Mesenchymal stem cell (in vitro differentiated cells and primary cell): ENCODE measurements at regions not wholly inside any gene's neighbourhood (a gene's known extent, or its start where the extent isn't known, plus 50 kb on each side); places are given as distances from the start of the nearest gene placed in this dataset.

ENCODE experiments used
- DNase-seq: peaks from one replicate; pipeline ENCODE4 v3.0.0-alpha.2; 2013
- H2AFZ ChIP-seq: one replicate; pipeline ENCODE4 v1.6.1; 2013; ENCODE audit warnings: low read depth, mild to moderate bottlenecking, control low read depth, inconsistent platforms, low read length, moderate library complexity
- H2AK5ac ChIP-seq: 2 replicates; pipeline ENCODE4 v1.6.1; 2013; ENCODE audit warnings: low read length, moderate library complexity, mild to moderate bottlenecking, inconsistent platforms; ENCODE audit not compliant: severe bottlenecking
- H2BK120ac ChIP-seq: one replicate; pipeline ENCODE4 v1.6.1; 2013; ENCODE audit warnings: low read depth, mild to moderate bottlenecking, inconsistent platforms, low read length, moderate library complexity
- H2BK12ac ChIP-seq, 2 experiments: one replicate each; pipeline ENCODE4 v1.6.1; 2013; ENCODE audit warnings: inconsistent platforms in 2 of 2, low read length in 2 of 2, mild to moderate bottlenecking in 2 of 2, moderate library complexity in 2 of 2, control low read depth in 1 of 2
- H2BK15ac ChIP-seq: one replicate; pipeline ENCODE4 v1.6.1; 2013; ENCODE audit warnings: mild to moderate bottlenecking, low read depth, inconsistent platforms; ENCODE audit not compliant: poor library complexity, severe bottlenecking
- H2BK5ac ChIP-seq: 2 replicates; pipeline ENCODE4 v1.6.1; 2013; ENCODE audit warnings: low read depth, mild to moderate bottlenecking, low read length, control low read depth, inconsistent platforms; ENCODE audit not compliant: poor library complexity, severe bottlenecking
- H3K14ac ChIP-seq, 2 experiments: one replicate each; pipeline ENCODE4 v1.6.1; 2013; ENCODE audit warnings: inconsistent platforms in 2 of 2, low read length in 2 of 2, control low read depth in 1 of 2, mild to moderate bottlenecking in 1 of 2, moderate library complexity in 1 of 2
- H3K18ac ChIP-seq, 2 experiments: one replicate each; pipeline ENCODE4 v1.6.1; 2013; ENCODE audit warnings: inconsistent platforms in 2 of 2, low read length in 2 of 2, control low read depth in 1 of 2, low read depth in 1 of 2, mild to moderate bottlenecking in 1 of 2
- H3K23ac ChIP-seq, 2 experiments: one replicate each; pipeline ENCODE4 v1.6.1; 2013; ENCODE audit warnings: inconsistent platforms in 2 of 2, low read length in 2 of 2, mild to moderate bottlenecking in 2 of 2, moderate library complexity in 2 of 2, control low read depth in 1 of 2
- H3K27ac ChIP-seq: 2 replicates; pipeline ENCODE4 v1.5.1; 2013; ENCODE audit warnings: mild to moderate bottlenecking, moderate library complexity, low read length, control low read depth, inconsistent platforms; ENCODE audit not compliant: poor library complexity, severe bottlenecking
- H3K27me3 ChIP-seq, 2 experiments: 2 replicates each; pipeline versions ENCODE4 v1.6.1 to v1.7.0; 2013; ENCODE audit warnings: low read length in 2 of 2, mild to moderate bottlenecking in 2 of 2, moderate library complexity in 2 of 2, control low read depth in 1 of 2, inconsistent platforms in 1 of 2; ENCODE audit not compliant: control insufficient read depth in 1 of 2, insufficient read depth in 1 of 2
- H3K36me3 ChIP-seq, 2 experiments: 2 replicates each; pipeline versions ENCODE4 v1.6.1 to v1.7.0; 2013; ENCODE audit warnings: low read length in 2 of 2, control low read depth in 1 of 2, inconsistent platforms in 1 of 2, low read depth in 1 of 2, mild to moderate bottlenecking in 1 of 2; ENCODE audit not compliant: insufficient read depth in 2 of 2, control insufficient read depth in 1 of 2
- H3K4ac ChIP-seq, 2 experiments: one replicate each; pipeline ENCODE4 v1.6.1; 2013; ENCODE audit warnings: inconsistent platforms in 2 of 2, low read length in 2 of 2, mild to moderate bottlenecking in 2 of 2, moderate library complexity in 2 of 2, control low read depth in 1 of 2, low read depth in 1 of 2
- H3K4me1 ChIP-seq: 2 replicates; pipeline ENCODE4 v1.6.1; 2013; ENCODE audit warnings: low read depth, low read length, control low read depth; ENCODE audit not compliant: control insufficient read depth, insufficient read depth
- H3K4me2 ChIP-seq: 2 replicates; pipeline ENCODE4 v1.6.1; 2013; ENCODE audit warnings: low read length, mild to moderate bottlenecking, inconsistent platforms; ENCODE audit not compliant: poor library complexity, severe bottlenecking
- H3K4me3 ChIP-seq, 2 experiments: 2 replicates each; pipeline versions ENCODE4 v1.5.1 to v1.7.0; 2013; ENCODE audit warnings: low read length in 2 of 2, mild to moderate bottlenecking in 2 of 2, control low read depth in 1 of 2, low read depth in 1 of 2; ENCODE audit not compliant: insufficient read depth in 1 of 2
- H3K79me1 ChIP-seq: replicated peaks from 2 replicates; pipeline ENCODE4 v1.6.1; 2013; ENCODE audit warnings: mild to moderate bottlenecking, control low read depth, low read length, inconsistent platforms; ENCODE audit not compliant: poor library complexity, severe bottlenecking
- H3K9ac ChIP-seq: 2 replicates; pipeline ENCODE4 v1.7.0; 2013; ENCODE audit warnings: mild to moderate bottlenecking, low read length, moderate library complexity
- H3K9me3 ChIP-seq: 2 replicates; pipeline ENCODE4 v1.7.0; 2013; ENCODE audit warnings: mild to moderate bottlenecking, low read length; ENCODE audit not compliant: control insufficient read depth
- H4K8ac ChIP-seq: one replicate; pipeline ENCODE4 v1.6.1; 2013; ENCODE audit warnings: inconsistent platforms, mild to moderate bottlenecking, low read length, moderate library complexity
- H4K91ac ChIP-seq: one replicate; pipeline ENCODE4 v1.6.1; 2013; ENCODE audit warnings: mild to moderate bottlenecking, low read length, inconsistent platforms
- WGBS: methylation state at CpG from one replicate; pipeline ENCODE4 v1.1.7; 2013; ENCODE audit warnings: mixed read lengths; 5-methylcytosine and 5-hydroxymethylcytosine counted together

DNA sequence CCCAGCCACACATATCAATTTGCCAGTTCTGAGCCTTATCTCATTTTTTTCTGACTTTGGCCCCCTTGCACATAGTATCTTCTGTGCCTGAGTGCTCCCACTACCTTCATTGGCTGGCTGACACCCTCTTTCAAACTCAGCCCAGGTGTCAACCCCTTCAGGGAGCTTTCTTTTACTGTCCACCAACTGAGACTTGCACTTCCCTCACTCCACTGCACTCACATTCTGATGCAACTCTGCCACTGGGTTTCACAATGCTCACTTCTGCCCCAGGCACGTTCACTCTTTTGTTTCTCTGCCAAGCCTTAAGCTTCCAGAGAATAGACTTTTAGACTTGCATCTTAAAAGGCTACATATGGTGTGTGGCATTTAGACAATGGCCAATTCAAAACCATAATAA lies 101.5 kb upstream of the CBLB start:
- DNase-seq, result peak; percentile 52
- Histone ChIP-seq H3K9ac (no peak overlapping the region), H3K79me1 (no peaks in the 10 kb centered on the region), H3K36me3 (no peaks in the 10 kb centered on the region), H2BK5ac (no peak overlapping the region), H3K9me3 (peaks cover 18% of the 10 kb centered on the region), H3K4ac (no peak overlapping the region), H2BK120ac (no peak overlapping the region), H3K27me3 (no peaks in the 10 kb centered on the region), H3K18ac (peak overlapping the region; percentile 9 to 48), H2AK5ac (no peak overlapping the region), H3K23ac (no peak overlapping the region), H3K14ac (no peak overlapping the region), H3K4me2 (no peak overlapping the region), H3K4me3 (no peak overlapping the region), H2AFZ (no peak overlapping the region), H4K8ac (no peak overlapping the region), H2BK12ac (peak overlapping the region in 1 of 2 experiments; percentile 61), H4K91ac (no peak overlapping the region), H3K4me1 (no peaks in the 10 kb centered on the region), H2BK15ac (no peak overlapping the region), H3K27ac (no peak overlapping the region)
- WGBS, result 40% methylated on average over 1 of the region's 1 CpG

DNA sequence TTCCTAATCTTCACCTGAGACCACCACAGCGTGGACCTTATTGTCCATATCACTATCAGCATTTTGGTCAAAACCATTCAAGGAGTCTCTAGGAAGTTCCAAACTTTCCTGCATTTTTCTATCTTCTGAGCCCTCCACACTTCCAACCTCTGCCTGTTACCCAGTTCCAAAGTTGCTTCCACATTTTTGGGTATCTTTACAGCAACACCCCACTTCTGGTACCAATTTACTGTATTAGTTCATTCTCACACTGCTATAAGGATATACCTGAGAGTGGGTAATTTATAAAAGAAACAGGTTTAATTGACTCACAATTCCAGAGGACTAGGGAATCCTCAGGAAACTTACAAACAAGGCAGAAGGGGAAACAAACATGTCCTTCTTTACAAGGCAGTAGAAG lies 103.3 kb upstream of the CBLB start:
- no peak overlapping the region for H3K4me3 ChIP-seq
- H3K4me1 ChIP-seq, result no peaks in the 10 kb centered on the region
- H3K79me1 ChIP-seq, result no peaks in the 10 kb centered on the region
- no peak for DNase-seq
- H3K36me3 ChIP-seq, result no peaks in the 10 kb centered on the region
- H3K4ac ChIP-seq, result no peak overlapping the region
- no peak overlapping the region for H2BK120ac ChIP-seq
- no peak overlapping the region for H3K18ac ChIP-seq
- peaks cover 18% of the 10 kb centered on the region for H3K9me3 ChIP-seq
- no peak overlapping the region for H3K9ac ChIP-seq
- H4K91ac ChIP-seq, result no peak overlapping the region
- no peak overlapping the region for H3K14ac ChIP-seq
- H3K27me3 ChIP-seq, result no peaks in the 10 kb centered on the region
- no peak overlapping the region for H2AK5ac ChIP-seq
- H3K23ac ChIP-seq, result no peak overlapping the region
- no peak overlapping the region for H4K8ac ChIP-seq
- H3K27ac ChIP-seq, result no peak overlapping the region
- H2BK5ac ChIP-seq, result no peak overlapping the region
- H2BK12ac ChIP-seq, result no peak overlapping the region
- H3K4me2 ChIP-seq, result no peak overlapping the region
- no peak overlapping the region for H2BK15ac ChIP-seq
- 0% methylated on average over 1 of the region's 1 CpG for WGBS
- no peak overlapping the region for H2AFZ ChIP-seq

- Histone ChIP-seq H3K4me2 (no peak overlapping the region), H4K91ac (no peak overlapping the region), H3K27me3 (no peaks in the 10 kb centered on the region), H3K4me3 (no peak overlapping the region), H3K9me3 (peaks cover 18% of the 10 kb centered on the region), H2AFZ (no peak overlapping the region), H3K27ac (no peak overlapping the region), H2BK12ac (no peak overlapping the region), H3K36me3 (no peaks in the 10 kb centered on the region), H3K4me1 (no peaks in the 10 kb centered on the region), H3K79me1 (no peaks in the 10 kb centered on the region), H4K8ac (no peak overlapping the region), H2AK5ac (no peak overlapping the region), H3K18ac (no peak overlapping the region), H2BK120ac (no peak overlapping the region), H3K14ac (no peak overlapping the region), H2BK5ac (no peak overlapping the region), H2BK15ac (no peak overlapping the region), H3K9ac (no peak overlapping the region), H3K4ac (no peak overlapping the region), H3K23ac (no peak overlapping the region)
- 100% methylated on average over 2 of the region's 2 CpGs for WGBS
- no peak for DNase-seq
Observed at GRCh38 chr3:105974381-105974780, 105.6 kb upstream of the CBLB start.

- H3K4me2 ChIP-seq, result no peak overlapping the region
- H3K27me3 ChIP-seq, result no peaks in the 10 kb centered on the region
- H3K27ac ChIP-seq, result no peak overlapping the region
- H2AK5ac ChIP-seq, result no peak overlapping the region
- H2BK12ac ChIP-seq, result no peak overlapping the region
- no peak overlapping the region for H2BK120ac ChIP-seq
- H3K79me1 ChIP-seq, result no peaks in the 10 kb centered on the region
- H2AFZ ChIP-seq, result no peak overlapping the region
- no peak overlapping the region for H4K91ac ChIP-seq
- H3K36me3 ChIP-seq, result no peaks in the 10 kb centered on the region
- 80% methylated on average over 1 of the region's 2 CpGs for WGBS
- H2BK5ac ChIP-seq, result no peak overlapping the region
- H3K23ac ChIP-seq, result no peak overlapping the region
- no peak overlapping the region for H3K9ac ChIP-seq
- H3K18ac ChIP-seq, result no peak overlapping the region
- no peak overlapping the region for H4K8ac ChIP-seq
- H3K14ac ChIP-seq, result no peak overlapping the region
- H2BK15ac ChIP-seq, result no peak overlapping the region
- no peak overlapping the region for H3K4me3 ChIP-seq
- no peak overlapping the region for H3K4ac ChIP-seq
- H3K4me1 ChIP-seq, result no peaks in the 10 kb centered on the region
- no peak for DNase-seq
- H3K9me3 ChIP-seq, result peaks cover 13% of the 10 kb centered on the region
Observed at GRCh38 chr3:105976196-105976595, 107.4 kb upstream of the CBLB start.
